Activated CD8-positive, alpha-beta memory T cell treated with anti-CD3 and anti-CD28 coated beads, Interleukin-2, amount 10 ng/mL, durations not matched to agents 7 days and 5 days (primary cell): ENCODE measurements at regions not wholly inside any gene's neighbourhood (a gene's known extent, or its start where the extent isn't known, plus 50 kb on each side); places are given as distances from the start of the nearest gene placed in this dataset.

ENCODE experiments used
- ATAC-seq: fragments of 150-1000 bp; cut with Tn5 transposase; one replicate; pipeline ENCODE4 v1.10.0; 2021; ENCODE audit warnings: moderate library complexity
- CTCF ChIA-PET: fragments of 350-600 bp; sonication (Branson Sonifier 250); formaldehyde crosslinking; loops from one replicate; lab custom pipeline; 2021; ENCODE audit warnings: antibody characterized with exemption; lab: Charles Lee
- DNase-seq: peaks from one replicate; pipeline ENCODE4 v3.0.0-alpha.2; 2020
- H3K27ac Mint-ChIP-seq: one replicate; pipeline ENCODE4 v1.8.0; 2021; ENCODE audit warnings: mild to moderate bottlenecking, mixed read lengths
- H3K27me3 Mint-ChIP-seq: one replicate; pipeline ENCODE4 v1.8.0; 2021; ENCODE audit warnings: mixed read lengths
- H3K36me3 Mint-ChIP-seq: one replicate; pipeline ENCODE4 v1.8.0; 2021; ENCODE audit warnings: mild to moderate bottlenecking, mixed read lengths
- H3K4me1 Mint-ChIP-seq: one replicate; pipeline ENCODE4 v1.8.0; 2021; ENCODE audit warnings: mixed read lengths
- H3K4me3 Mint-ChIP-seq: one replicate; pipeline ENCODE4 v1.8.0; 2021; ENCODE audit warnings: mild to moderate bottlenecking, moderate library complexity, mixed read lengths
- H3K9me3 Mint-ChIP-seq: one replicate; pipeline ENCODE4 v1.8.0; 2022; ENCODE audit warnings: low read depth, mixed read lengths

DNA sequence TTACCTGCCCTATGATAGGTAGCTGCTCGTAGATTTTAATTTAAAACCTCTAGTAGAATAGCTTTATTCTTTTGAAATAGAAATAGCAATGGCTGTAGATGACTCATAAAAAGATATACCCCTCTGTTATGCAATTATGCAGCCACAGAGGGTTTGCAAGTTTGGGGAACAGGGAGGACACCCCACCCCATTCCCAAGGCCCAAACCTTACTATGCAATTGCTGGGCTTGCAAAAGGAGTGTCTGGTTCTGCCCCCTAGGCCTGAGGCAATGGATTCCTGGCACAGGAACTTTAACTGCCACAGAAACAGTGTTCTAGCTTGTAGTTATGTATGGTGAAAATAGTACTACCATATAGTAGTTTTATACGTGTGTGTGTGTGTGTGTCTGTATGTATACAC is 403.3 kb downstream of the ADAMTS20 start:
- H3K27me3 Mint-ChIP-seq = no peaks in the 10 kb centered on the region
- H3K27ac Mint-ChIP-seq = no peak overlapping the region
- DNase-seq (no peak), ATAC-seq (no peak)
- no peak overlapping the region for H3K4me3 Mint-ChIP-seq
- H3K36me3 Mint-ChIP-seq = no peaks in the 10 kb centered on the region
- no peaks in the 10 kb centered on the region for H3K4me1 Mint-ChIP-seq
- CTCF ChIA-PET = no interaction called here
- H3K9me3 Mint-ChIP-seq = no peaks in the 10 kb centered on the region

DNA sequence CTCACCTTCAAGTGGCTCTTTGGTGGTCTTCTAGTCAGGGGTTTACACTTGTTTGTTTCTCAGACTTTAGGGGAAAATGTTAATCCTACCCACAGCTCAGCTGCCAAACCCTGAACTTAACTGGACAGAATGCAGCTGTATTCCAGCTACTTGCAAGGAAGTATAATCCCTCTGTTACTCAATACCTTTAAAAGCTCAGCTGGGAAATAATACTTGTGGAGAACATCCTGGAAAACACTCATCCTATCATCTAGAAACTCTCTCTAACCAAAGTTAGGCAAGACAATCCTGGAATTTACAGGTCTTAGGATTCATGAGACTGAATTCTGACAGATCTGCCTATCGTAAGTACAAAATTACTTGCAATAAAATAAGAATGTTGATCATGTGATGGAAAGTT is 404.1 kb downstream of the ADAMTS20 start:
- no peaks in the 10 kb centered on the region for H3K36me3 Mint-ChIP-seq
- no peak for DNase-seq
- CTCF ChIA-PET = no interaction called here
- ATAC-seq = no peak
- no peaks in the 10 kb centered on the region for H3K4me1 Mint-ChIP-seq
- H3K9me3 Mint-ChIP-seq = no peaks in the 10 kb centered on the region
- no peak overlapping the region for H3K27ac Mint-ChIP-seq
- H3K4me3 Mint-ChIP-seq = no peak overlapping the region
- H3K27me3 Mint-ChIP-seq = no peaks in the 10 kb centered on the region

- H3K4me3 Mint-ChIP-seq = no peak overlapping the region
- H3K9me3 Mint-ChIP-seq = peaks cover 6% of the 10 kb centered on the region
These were observed 406.5 kb downstream of the ADAMTS20 start for GRCh38 chr12:43145481-43145880.

GRCh38 chr12:43143278-43143677 is 408.7 kb downstream of the ADAMTS20 start:
- no peak for DNase-seq
- no peaks in the 10 kb centered on the region for H3K27me3 Mint-ChIP-seq
- no peak for ATAC-seq
- H3K4me1 Mint-ChIP-seq = no peaks in the 10 kb centered on the region
- CTCF ChIA-PET = no interaction called here
- peaks cover 10% of the 10 kb centered on the region for H3K9me3 Mint-ChIP-seq
- H3K27ac Mint-ChIP-seq = no peak overlapping the region
- H3K36me3 Mint-ChIP-seq = no peaks in the 10 kb centered on the region
- H3K4me3 Mint-ChIP-seq = no peak overlapping the region

More at GRCh38 chr12:43145481-43145880, 406.5 kb downstream of the ADAMTS20 start:
- Mint-ChIP-seq H3K27me3 (no peaks in the 10 kb centered on the region), H3K36me3 (no peaks in the 10 kb centered on the region), H3K27ac (no peak overlapping the region), H3K4me1 (no peaks in the 10 kb centered on the region)
- ATAC-seq (no peak), DNase-seq (no peak)
- CTCF ChIA-PET = no interaction called here

DNA sequence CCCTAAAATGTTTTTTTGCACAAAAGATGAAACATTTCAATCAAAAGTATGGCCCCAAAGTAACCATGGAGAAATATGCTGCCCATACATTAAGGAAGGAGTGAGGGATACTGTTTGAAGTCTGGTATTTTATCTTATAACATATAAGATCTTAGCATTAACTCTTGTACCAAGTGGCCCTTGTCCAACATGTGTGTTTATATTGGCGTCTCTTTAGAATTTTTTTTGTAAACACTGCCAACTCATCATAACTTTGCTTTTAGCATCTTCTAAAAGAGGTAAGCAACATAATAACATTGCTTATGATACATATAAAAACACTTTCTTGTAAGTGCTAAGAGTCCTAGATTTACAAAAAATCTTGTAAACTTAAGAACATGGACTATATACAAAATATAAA is 419.7 kb downstream of the ADAMTS20 start:
- Mint-ChIP-seq H3K4me3 (no peak overlapping the region), H3K36me3 (no peaks in the 10 kb centered on the region), H3K27me3 (no peaks in the 10 kb centered on the region), H3K9me3 (peaks cover 2% of the 10 kb centered on the region), H3K27ac (no peak overlapping the region), H3K4me1 (no peaks in the 10 kb centered on the region)
- CTCF ChIA-PET = no interaction called here
- DNase-seq (no peak), ATAC-seq (no peak)

DNA sequence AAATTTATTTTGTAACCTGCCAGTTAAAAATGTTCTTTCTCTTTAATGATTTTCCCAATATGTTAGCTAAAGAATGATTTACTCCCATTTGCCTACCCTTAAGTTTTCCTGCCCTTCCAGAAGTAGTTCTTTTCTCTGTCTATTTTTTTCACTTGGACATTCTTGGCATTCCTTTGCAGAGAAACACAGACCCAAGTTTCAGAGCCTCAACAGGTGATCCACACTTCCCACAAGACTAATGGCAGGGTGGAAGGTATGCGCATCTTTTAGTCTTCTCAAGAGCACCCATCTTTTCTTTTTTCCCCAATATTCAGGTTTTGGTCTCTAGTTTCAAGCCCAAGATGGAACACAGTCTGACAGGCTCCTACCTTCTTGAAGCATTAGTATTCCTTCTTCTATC is 420.7 kb downstream of the ADAMTS20 start:
- H3K9me3 Mint-ChIP-seq = peaks cover 2% of the 10 kb centered on the region
- DNase-seq = no peak
- no peak for ATAC-seq
- no peaks in the 10 kb centered on the region for H3K27me3 Mint-ChIP-seq
- no peaks in the 10 kb centered on the region for H3K4me1 Mint-ChIP-seq
- no peak overlapping the region for H3K4me3 Mint-ChIP-seq
- no peak overlapping the region for H3K27ac Mint-ChIP-seq
- CTCF ChIA-PET = no interaction called here
- H3K36me3 Mint-ChIP-seq = no peaks in the 10 kb centered on the region

- no peak for ATAC-seq
- H3K9me3 Mint-ChIP-seq = peaks cover 2% of the 10 kb centered on the region
- no peaks in the 10 kb centered on the region for H3K4me1 Mint-ChIP-seq
- CTCF ChIA-PET = no interaction called here
- H3K27me3 Mint-ChIP-seq = no peaks in the 10 kb centered on the region
- no peaks in the 10 kb centered on the region for H3K36me3 Mint-ChIP-seq
- H3K27ac Mint-ChIP-seq = no peak overlapping the region
- H3K4me3 Mint-ChIP-seq = no peak overlapping the region
- DNase-seq = no peak
These were observed 424.0 kb downstream of the ADAMTS20 start for GRCh38 chr12:43127886-43128549.

GRCh38 chr12:43126652-43127375 is 425.2 kb downstream of the ADAMTS20 start:
- ATAC-seq = no peak
- Mint-ChIP-seq H3K27me3 (no peaks in the 10 kb centered on the region), H3K4me1 (no peaks in the 10 kb centered on the region), H3K27ac (no peak overlapping the region), H3K9me3 (peaks cover 2% of the 10 kb centered on the region), H3K36me3 (no peaks in the 10 kb centered on the region), H3K4me3 (no peak overlapping the region)
- CTCF ChIA-PET = no interaction called here
- DNase-seq = no peak

DNA sequence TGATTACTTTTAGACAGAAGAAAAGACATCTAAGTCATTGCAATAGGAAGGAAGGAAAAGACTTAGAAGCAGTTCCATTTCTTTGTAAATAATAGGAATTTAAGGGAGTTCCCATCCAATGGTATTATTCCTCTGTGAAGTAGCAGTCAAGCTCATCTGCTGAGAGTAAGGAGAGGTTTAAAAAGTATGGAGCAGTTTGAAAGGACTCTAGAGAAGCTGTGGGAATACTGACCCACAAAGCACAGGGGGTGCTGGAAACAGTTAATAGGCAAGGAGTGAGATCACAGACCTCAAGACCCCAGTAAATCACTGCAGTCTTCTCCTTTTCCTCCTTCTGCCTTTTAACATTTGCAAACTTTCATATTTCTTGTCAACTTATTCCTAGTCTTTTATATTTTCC is 428.5 kb downstream of the ADAMTS20 start:
- CTCF ChIA-PET = no interaction called here
- ATAC-seq (no peak), DNase-seq (no peak)
- no peaks in the 10 kb centered on the region for H3K36me3 Mint-ChIP-seq
- no peaks in the 10 kb centered on the region for H3K9me3 Mint-ChIP-seq
- no peaks in the 10 kb centered on the region for H3K4me1 Mint-ChIP-seq
- H3K4me3 Mint-ChIP-seq = no peak overlapping the region
- H3K27me3 Mint-ChIP-seq = no peaks in the 10 kb centered on the region
- H3K27ac Mint-ChIP-seq = no peak overlapping the region

DNA sequence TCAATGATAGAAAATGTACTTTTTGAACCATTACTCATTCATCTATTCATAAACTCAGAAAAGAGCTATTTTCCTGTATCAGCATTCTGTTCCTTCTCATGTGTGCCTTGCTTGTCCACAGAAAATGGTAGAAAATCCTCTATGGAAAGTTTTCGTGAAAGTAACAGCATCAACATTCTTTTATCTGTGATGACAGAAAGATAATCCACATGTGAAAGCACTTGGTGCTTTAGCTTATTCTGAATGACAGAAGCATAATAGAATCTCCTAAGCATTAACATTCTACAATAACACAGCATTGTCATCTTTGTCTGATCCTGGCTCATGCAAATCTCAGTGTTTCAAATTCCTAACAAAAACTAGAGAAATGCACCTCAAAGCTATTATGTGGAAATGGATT is 431.9 kb downstream of the ADAMTS20 start:
- CTCF ChIA-PET = no interaction called here
- no peaks in the 10 kb centered on the region for H3K4me1 Mint-ChIP-seq
- no peak for ATAC-seq
- H3K27ac Mint-ChIP-seq = no peak overlapping the region
- no peak overlapping the region for H3K4me3 Mint-ChIP-seq
- peaks cover 3% of the 10 kb centered on the region for H3K9me3 Mint-ChIP-seq
- no peaks in the 10 kb centered on the region for H3K36me3 Mint-ChIP-seq
- DNase-seq = no peak
- H3K27me3 Mint-ChIP-seq = no peaks in the 10 kb centered on the region

DNA sequence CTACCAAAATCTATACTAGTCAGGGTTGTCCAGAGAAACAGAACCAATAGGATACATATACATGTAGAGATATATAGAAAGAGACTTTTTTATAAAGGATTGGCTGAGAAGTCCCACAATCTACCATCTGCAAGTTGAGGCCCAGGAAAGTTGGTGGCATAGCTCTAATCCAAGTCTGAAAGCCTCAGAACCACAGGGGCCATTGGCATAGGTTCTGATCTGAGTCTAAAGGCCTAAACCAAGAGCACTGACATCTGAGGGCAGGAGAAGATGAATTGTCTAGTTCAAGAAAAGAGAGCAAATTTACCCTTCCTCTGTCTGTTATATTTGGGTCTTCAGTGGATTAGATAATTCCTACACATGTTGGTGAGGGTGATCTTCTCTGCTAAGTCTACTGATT is 433.1 kb downstream of the ADAMTS20 start:
- Mint-ChIP-seq H3K4me1 (no peaks in the 10 kb centered on the region), H3K4me3 (no peak overlapping the region), H3K9me3 (peaks cover 3% of the 10 kb centered on the region), H3K27ac (no peak overlapping the region), H3K27me3 (no peaks in the 10 kb centered on the region), H3K36me3 (no peaks in the 10 kb centered on the region)
- DNase-seq (no peak), ATAC-seq (no peak)
- CTCF ChIA-PET = no interaction called here

- Mint-ChIP-seq H3K27ac (no peak overlapping the region), H3K4me3 (no peak overlapping the region)
- CTCF ChIA-PET = no interaction called here
These were observed 433.8 kb downstream of the ADAMTS20 start for GRCh38 chr12:43118234-43118633.

GRCh38 chr12:43117226-43117930 is 434.6 kb downstream of the ADAMTS20 start:
- H3K4me1 Mint-ChIP-seq = no peaks in the 10 kb centered on the region
- CTCF ChIA-PET = no interaction called here
- ATAC-seq (no peak), DNase-seq (no peak)
- H3K4me3 Mint-ChIP-seq = no peak overlapping the region
- H3K36me3 Mint-ChIP-seq = no peaks in the 10 kb centered on the region
- no peak overlapping the region for H3K27ac Mint-ChIP-seq
- no peaks in the 10 kb centered on the region for H3K27me3 Mint-ChIP-seq
- peaks cover 3% of the 10 kb centered on the region for H3K9me3 Mint-ChIP-seq

More at GRCh38 chr12:43118234-43118633, 433.8 kb downstream of the ADAMTS20 start:
- Mint-ChIP-seq H3K9me3 (peaks cover 3% of the 10 kb centered on the region), H3K27me3 (no peaks in the 10 kb centered on the region), H3K36me3 (no peaks in the 10 kb centered on the region), H3K4me1 (no peaks in the 10 kb centered on the region)
- ATAC-seq (no peak), DNase-seq (no peak)
